Breast epithelium (tissue), 3 donors: ENCODE measurements at regions not wholly inside any gene's neighbourhood (a gene's known extent, or its start where the extent isn't known, plus 50 kb on each side); places are given as distances from the start of the nearest gene placed in this dataset.

Experiments
- POLR2A ChIP-seq: fragments of 450-650 bp; IDR thresholded peaks from one replicate; pipeline ENCODE4 v1.6.1; 2016; ENCODE audit warnings: antibody characterized with exemption, mild to moderate bottlenecking, moderate library complexity
- POLR2AphosphoS5 ChIP-seq, 3 donors: sonication (generic); formaldehyde crosslinking; IDR thresholded peaks; one replicate each; pipeline ENCODE4 v1.6.1; 2017; ENCODE audit warnings: antibody characterized with exemption in 3 of 3
- TF ChIP-seq, protein P1 (sequence below), 3 donors: fragments of 450-650 bp; IDR thresholded peaks; one replicate each; pipeline ENCODE4 v1.5.1; 2016 to 2017; ENCODE audit warnings: antibody characterized with exemption in 3 of 3, mild to moderate bottlenecking in 3 of 3, moderate library complexity in 3 of 3

DNA sequence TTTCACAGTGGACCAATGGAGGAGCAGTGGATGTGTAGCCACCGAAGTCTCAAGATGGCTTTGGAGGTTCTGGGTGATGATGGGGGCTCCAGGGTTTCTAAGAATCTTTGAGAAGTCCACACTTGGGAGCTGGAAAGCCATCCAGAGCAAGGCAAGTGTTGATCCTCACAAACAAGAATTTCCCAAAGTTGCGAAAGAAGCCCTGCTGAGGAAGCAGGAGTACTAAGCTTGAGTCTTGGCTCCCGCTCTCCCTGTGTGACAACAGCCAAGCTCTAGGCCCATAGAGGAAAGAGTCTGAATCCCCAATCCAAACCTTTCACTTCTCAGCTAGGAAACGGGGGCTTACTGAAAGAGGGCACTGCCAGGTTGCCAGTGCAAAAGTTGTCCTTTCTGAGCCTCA is 106.0 kb downstream of the EDN3 start:
- TF ChIP-seq, protein P1, sequence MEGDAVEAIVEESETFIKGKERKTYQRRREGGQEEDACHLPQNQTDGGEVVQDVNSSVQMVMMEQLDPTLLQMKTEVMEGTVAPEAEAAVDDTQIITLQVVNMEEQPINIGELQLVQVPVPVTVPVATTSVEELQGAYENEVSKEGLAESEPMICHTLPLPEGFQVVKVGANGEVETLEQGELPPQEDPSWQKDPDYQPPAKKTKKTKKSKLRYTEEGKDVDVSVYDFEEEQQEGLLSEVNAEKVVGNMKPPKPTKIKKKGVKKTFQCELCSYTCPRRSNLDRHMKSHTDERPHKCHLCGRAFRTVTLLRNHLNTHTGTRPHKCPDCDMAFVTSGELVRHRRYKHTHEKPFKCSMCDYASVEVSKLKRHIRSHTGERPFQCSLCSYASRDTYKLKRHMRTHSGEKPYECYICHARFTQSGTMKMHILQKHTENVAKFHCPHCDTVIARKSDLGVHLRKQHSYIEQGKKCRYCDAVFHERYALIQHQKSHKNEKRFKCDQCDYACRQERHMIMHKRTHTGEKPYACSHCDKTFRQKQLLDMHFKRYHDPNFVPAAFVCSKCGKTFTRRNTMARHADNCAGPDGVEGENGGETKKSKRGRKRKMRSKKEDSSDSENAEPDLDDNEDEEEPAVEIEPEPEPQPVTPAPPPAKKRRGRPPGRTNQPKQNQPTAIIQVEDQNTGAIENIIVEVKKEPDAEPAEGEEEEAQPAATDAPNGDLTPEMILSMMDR (IDR thresholded peaks at IDR 0.05): no peak
- TF ChIP-seq POLR2AphosphoS5 (IDR thresholded peaks at IDR 0.05) (no peak), POLR2A (no peak)
